HG03432 (cell line): ENCODE measurements at regions not wholly inside any gene's neighbourhood (a gene's known extent, or its start where the extent isn't known, plus 50 kb on each side); places are given as distances from the start of the nearest gene placed in this dataset.

Experiments used
- ATAC-seq: cut with Tn5 transposase; IDR thresholded peaks from one replicate; pipeline ENCODE4 v1.9.1; 2021; ENCODE audit warnings: mild to moderate bottlenecking, moderate library complexity; ENCODE audit not compliant: unreplicated experiment

DNA sequence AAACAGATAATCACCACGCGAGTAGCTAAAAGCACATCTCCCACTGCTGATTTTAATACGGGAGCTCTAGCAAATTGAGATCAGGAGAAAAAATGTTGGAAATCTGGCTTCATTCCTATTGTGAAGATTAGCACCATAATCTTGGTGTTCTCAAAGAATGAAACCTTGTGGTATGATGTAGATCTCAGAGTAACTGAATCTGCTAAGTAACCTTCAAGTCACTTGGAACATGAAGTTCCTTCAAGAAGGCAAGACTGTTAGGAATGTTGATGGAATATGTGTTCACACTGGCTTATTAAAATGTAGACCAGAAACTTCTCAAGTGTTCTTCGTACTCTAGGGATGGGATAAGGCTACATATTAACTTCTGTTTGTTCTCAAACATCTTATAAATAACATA is 117.4 kb upstream of the CHRM3 start:
- no peak for ATAC-seq

DNA sequence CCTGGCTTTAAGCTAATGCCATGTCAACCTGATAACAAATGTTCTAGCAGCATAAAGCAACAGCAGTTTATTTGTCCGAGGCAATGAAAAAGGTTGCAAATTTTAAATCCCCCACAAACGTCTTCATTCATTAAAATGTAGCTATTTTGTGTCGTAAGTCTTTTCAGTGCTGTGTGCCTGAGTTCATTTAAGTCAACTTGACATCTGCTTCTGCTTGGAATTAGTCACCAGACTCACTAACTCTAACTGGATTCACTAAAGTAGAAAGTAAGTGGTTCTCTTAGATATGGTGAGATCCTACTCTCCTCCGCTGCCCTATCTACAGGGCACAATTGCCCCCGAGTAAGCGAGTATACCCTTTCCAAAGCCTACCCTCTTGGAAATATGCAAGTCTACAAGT is 118.4 kb upstream of the CHRM3 start:
- no peak for ATAC-seq

DNA sequence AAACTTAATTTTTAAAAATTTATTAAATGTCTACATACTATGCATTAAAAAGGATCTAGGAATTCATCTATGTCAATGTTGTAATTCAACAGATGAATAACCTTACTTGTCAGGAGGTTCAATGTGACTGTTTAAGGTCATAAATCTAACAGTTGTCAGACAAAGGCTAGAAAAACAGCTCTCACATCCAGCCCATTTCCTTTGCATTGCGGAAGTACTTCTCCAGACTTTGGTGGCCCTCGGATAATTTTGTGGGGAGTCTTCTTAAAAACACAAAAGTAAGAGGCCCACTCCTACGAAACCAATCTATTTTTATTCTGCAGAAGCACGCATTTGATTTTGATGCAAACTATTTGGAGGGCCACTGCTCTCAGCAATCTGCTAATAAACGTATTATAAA is 122.6 kb upstream of the CHRM3 start:
- no peak for ATAC-seq

DNA sequence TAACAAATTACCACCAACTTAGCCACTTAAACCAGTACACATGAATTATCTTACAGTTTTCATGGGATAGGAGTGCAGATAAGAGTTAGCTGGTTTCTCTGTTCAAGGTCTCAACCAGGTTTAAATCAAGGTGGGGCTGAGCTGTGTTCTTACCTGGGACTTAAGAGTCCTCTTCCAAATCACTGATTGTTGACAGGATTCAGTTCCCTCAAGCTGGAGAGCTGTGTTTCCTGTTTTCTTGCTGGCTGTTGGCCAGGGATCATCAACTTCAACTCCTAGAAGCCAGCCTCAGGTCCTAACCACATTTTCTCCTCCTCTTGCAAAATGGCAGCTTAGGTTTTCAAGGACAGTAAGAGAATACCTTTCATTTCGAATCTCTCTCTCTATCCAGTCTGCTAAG is 123.8 kb upstream of the CHRM3 start:
- ATAC-seq, result no peak

DNA sequence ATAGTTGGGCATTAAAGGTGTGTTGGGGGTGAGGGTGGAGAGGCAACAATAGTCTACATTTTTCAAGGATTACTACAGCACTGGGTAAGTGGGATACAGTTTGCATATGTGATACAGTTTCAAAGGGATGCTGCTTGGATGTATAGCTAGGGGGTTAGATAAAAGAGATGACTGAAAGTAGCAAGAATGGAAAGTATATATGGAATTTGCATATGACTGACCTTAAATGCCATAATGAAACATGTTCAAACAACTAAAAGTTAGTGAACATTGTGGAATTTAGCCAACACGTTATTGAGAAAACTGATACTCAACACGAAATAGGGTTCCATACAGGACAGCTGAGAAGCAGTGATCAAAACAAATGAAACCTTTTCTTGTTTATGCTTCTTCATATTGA is 124.8 kb upstream of the CHRM3 start:
- no peak for ATAC-seq

DNA sequence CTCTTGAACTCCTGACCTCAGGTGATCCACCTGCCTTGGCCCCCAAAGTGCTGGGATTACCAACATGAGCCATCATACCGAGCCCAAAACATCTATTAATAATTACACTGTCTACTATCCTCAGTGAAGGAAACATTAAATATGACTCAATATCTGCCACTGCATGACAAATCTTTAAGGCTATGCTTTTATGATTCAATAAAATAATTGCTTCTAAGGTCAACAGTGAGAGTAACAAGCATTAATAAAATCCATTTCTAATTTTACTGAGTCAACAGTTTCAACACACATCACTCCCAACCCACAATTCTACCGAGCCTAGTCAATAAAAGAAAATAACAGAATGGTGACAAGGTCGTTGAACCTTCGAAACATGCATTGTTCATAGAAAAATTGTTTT is 125.5 kb upstream of the CHRM3 start:
- no peak for ATAC-seq

DNA sequence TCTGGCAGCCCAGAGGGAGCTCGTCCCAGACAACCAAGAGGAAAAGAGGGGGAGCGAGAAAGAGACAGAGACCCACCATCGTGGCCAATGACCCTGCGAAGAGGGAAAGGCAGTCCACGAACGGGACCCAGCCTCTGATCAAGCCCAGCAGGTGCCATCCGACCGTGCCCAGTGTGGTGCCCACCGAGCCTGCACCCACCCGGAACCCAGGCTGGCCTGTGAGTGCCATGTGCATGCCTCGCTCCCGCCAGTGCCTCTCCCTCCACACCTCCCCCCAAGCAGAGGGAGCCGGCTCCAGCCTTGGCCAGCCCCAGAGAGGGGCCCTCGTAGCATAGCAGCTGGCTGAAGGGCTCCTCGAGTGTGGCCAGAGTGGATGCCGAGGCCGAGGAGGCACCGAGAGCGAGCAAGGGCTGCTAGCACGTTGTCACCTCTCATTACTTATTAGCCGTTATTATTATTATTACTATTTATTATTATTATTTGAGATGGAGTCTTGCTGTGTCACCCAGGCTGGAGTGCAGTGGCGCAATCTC is 130.7 kb upstream of the CHRM3 start:
- no peak for ATAC-seq

DNA sequence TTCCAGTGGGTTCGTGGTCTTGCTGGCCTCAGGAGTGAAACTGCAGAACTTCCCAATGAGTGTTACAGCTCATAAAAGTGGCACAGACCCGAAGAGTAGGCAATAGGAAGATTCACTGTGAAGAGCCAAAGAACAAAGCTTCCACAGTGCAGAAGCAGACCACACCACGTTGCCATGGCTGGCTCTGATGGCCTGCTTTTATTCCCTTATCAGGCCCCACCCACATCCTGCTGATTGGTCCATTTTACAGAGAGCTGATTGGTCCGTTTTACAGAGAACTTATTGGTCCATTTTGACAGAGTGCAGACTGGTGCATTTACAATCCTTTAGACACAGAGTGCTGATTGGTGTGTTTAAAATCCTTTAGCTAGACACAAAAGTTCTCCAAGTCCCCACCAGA is 131.4 kb upstream of the CHRM3 start:
- ATAC-seq, result no peak

DNA sequence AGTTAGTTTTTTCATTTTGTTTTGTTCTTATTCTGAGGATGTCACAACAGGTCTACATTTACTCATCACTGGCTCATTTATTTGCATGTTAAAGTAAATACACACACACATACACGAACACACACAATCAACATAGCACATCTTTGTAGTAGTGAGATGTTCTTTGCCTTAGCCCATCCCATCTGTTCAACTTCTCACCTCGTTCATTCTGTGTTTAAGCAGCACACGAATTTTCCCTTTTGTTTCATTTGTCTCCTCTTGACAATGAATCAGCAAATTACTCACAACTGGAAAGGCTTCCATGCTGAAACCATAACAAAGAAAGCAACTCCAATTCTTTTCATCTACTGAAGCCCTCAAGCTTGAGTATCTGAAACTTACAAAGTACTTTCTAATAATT is 133.3 kb upstream of the CHRM3 start:
- no peak for ATAC-seq

DNA sequence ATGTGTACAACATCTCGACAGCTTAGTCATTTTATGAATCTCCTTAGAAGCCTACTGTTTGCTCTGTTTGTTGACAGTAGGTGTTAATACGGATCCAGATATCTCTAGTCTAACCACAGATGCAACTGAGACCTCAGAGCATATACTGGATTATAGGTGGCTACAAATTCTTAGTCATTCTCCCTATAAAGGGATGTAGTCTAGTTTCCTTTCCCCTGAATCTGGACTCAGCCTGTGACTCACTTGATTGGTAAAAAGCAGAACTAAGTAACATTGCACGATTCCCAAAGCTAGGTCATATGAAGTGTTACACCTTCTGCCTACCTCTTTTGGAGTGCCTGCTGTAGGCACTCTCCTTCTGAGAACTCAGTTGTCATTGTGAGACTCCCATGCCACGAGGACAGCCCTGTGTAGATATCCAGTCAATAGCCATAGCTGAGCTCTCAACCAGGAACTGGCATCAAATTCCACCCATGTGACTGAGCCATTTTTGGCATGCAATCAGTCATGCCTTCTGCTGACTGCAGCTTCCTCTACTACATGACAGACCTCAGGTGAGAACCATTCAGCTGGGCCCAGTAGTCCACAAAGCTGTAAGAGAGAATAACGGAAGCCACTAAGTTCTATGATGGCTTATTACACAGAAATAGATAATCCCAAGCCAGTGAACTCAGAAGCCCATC is 135.9 kb upstream of the CHRM3 start:
- ATAC-seq, result no peak

DNA sequence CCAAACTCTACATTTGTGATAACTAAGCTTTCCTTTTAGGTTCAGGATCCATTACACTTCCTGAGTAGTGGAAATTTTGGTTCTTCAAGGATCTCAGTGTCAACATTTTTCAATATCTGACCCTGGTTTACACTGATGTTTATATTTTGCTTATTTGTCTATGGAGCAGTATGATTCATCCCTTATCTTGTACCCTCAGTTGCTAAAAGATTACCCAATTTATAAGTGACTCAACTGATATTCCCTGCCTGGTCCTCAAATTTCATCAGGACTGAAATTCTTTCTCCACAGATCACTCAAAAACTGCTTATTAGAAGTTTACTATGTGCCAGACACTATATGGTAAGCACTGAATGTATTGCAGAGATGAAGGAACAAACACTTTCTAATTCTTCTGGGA is 139.1 kb upstream of the CHRM3 start:
- no peak for ATAC-seq

DNA sequence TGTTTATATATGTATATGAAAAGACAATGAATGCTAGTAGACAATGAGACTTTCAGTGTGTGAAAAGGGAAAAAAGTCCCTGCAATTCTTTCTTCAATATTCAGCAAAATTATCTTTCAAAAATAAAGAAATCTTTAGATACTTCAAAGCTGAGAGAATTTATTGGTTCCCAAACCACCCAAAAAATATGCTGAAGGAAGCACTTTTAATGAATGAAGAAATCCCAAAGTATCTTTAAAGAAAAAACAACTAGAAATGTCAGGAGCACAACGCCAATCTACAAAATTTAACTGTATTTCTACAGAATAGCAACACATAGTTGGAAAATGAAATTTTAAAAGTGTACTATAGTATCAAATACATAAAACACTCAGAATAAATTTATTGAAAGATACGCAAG is 142.3 kb upstream of the CHRM3 start:
- ATAC-seq, result no peak

DNA sequence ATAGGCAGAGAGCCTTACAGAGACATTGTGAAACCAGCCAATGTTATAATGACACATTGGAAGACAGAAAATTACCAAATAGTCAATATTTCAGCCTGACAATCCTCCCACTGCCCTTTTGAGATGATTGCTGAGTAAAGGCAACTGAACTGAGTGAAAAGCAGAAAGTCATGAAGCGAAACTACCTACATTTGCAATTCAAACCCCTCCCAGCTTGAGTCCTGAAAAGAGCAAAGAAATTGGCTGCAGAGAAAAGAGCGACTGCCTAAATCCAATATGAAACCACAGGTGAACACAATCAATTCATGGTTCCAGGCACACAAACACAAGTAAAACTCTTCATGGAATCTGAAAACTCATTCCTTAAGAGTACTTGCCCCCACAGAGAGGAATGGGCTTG is 143.4 kb upstream of the CHRM3 start:
- ATAC-seq, result no peak

DNA sequence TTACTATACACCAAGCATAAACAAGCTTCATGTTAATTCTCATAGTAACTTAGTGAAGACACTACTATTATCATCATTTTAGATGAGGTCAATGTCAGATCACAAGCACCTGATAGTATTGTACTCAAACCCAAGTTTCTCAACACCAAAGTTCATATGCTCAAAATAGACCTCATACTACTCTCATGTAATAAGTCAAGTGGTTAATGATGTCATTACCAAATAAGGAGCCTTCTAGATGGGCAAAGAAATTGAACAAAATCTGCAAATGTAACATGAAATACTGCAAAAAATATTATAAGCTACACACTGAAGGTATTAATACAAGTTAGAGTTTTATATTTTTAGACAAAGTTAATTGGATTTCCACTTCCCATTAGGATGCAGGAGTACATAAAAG is 144.0 kb upstream of the CHRM3 start:
- ATAC-seq, result no peak

DNA sequence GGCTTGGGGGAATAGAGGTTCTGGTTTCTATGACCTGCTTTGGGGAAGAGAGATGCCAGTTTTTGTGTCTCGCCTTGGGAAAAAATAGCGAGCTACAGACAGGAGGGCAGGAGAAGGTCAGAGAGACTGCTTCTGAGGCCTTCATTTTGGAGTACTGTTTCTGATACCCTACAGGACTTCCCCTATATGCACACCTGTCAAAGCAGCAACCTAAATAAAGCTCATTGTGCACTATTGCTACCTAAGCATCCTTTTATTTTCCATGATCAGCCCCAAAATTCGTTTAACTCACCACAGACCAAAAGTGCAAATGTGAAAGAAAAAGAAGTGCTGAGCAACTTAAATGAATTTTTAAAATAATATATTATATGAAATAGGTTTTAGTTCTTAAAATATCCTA is 145.6 kb upstream of the CHRM3 start:
- no peak for ATAC-seq

DNA sequence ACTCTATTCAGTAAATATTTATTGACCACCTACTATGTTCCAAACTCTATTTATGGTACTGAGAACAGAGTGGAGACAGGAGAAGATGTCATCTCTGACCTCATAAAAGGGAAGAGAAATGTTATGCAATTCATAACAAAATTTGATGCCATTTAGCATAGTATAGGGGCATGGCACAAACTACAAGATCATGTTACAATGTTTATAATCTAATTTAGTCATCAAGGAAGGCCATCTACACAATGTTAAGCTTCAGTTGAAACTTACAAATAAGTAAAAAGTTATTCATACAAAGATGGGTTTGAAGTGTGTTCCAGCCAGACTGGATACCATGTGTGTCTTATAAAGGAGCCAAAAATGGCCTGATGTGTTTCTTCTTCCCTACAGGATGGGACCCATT is 146.8 kb upstream of the CHRM3 start:
- ATAC-seq, result no peak

DNA sequence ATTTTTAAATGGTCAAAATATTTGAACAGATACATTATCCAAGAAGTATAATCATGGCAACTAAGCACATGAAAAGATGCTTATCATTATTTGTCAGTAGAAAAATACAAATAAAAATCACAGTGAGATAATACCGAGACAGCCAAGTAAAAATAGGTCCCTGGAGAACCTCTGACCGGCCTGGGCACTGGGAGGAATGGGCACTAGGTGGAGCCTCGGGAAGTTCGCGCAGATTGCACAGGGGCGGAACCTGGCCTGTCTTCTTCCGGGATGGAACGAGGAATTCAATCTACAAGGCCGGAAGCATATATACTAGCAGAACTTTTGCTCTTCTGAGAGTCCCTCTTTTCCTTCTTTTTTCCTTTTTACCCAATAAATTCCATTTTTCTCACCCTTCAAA is 148.5 kb upstream of the CHRM3 start:
- ATAC-seq, result no peak

DNA sequence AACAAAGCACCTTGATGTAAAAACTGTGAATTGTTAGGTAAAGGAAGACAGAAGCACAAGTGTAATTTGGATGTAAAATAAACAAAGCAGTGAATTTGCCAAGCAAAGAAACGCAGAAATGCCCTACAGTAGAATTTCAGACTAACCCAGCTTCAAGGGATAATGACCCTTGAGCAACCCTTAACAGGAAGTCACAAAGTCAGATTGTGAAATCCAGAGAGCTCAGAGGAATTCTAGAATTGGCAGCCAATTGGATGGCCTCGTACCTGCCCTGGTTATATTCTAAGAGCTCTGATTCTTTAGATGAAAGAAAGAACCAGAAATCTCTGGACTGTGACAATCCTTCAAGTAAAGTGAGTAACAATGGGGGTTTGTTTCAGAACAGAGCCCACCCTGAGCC is 152.7 kb upstream of the CHRM3 start:
- no peak for ATAC-seq

DNA sequence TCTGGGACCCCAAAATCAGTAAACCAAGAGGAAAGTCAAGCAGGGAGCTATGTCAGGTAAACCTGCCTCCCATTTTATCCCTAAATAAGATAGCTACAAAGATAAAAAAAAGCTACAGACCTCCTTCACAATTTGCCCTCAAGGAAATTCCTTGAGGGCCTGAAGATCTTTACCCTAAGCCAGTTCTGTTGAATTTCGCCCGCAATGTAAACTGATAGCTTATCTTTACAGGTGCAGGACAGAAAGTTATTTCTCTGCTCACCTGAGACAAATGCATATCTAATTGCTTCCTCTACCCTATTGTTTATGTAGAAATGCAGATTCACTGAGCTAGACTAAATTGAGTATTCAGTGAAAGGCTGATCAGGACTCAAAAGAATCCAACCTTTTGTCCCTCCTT is 153.4 kb upstream of the CHRM3 start:
- ATAC-seq, result no peak

DNA sequence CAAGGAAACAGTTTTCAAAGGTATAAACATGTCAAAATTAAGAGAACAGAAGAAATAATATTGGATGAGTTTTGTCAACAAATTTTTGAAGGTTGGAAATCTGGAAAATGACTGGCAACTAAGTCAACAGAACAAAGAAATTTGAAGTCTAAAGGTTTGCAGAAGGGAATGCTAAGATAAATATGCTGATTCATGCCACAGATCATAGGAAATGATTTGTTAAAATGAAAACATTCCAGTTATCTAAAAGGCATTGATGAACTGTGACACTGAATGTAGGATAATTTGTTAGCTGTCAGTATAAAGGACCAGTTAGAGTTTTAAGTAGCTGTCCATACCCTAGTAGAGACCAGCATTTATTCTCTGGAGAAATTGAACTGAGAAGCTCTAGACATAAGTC is 157.9 kb upstream of the CHRM3 start:
- ATAC-seq, result no peak

DNA sequence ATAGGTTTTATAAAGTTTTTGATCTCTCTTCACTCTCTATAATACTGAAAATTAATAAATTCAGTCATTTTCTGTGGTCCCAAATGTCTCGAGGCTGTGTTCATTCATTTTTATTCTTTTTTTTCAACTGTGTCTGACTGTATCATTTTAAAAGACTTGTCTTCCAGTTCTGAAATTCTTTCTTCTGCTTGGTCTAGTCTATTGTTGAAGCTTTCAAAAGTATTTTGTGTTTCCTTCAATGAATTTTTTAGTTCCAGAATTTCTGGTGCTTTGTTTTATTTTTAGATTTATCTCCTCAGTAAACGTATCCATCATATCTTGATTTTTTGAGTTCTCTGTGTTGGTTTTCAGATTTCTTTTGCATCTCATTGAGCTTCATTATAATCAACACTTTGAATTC is 161.0 kb upstream of the CHRM3 start:
- ATAC-seq, result no peak

DNA sequence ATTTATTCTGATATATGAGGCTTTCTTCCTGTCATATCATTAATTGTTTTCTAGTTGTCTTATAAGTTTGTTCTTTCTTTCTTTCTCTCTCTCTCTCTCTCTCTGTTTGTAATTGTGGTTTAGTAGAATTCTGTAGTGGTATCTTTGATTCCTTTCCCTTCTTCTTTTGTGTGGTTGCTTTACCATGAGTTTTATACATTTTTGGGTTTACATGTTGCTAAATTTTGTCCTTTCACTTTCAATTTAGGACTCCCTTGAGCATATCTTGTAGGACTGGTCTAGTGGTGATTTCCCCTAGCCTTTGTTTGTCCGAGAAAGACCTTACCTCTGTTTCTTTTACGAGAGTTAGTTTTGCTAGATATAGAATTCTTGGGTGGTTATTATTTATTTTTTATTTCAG is 162.3 kb upstream of the CHRM3 start:
- no peak for ATAC-seq

DNA sequence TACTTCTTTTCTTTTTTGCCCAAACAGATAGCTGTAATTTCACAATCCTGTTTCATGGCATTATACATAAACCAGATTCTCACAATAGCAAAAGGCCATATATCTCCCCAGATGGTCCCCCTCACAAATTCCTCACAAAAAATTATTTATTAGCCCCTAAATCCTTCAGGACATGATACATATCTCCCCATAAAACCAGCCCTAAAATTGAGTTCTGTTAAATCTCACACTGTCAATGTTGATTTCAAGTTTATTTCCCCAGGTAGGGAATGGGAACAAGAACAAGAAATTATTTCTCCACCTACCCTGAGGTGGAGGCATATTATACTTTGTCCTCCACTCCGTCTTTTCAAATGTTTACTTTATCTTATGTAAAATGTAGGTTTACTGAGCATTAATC is 163.4 kb upstream of the CHRM3 start:
- no peak for ATAC-seq
